Breast epithelium (tissue), 3 donors: ENCODE measurements at regions not wholly inside any gene's neighbourhood (a gene's known extent, or its start where the extent isn't known, plus 50 kb on each side); places are given as distances from the start of the nearest gene placed in this dataset.

ENCODE experiments used
- POLR2A ChIP-seq: fragments of 450-650 bp; IDR thresholded peaks from one replicate; pipeline ENCODE4 v1.6.1; 2016; ENCODE audit warnings: antibody characterized with exemption, mild to moderate bottlenecking, moderate library complexity
- TF ChIP-seq, protein P1 (sequence below), 3 donors: fragments of 450-650 bp; IDR thresholded peaks; one replicate each; pipeline ENCODE4 v1.5.1; 2016 to 2017; ENCODE audit warnings: antibody characterized with exemption in 3 of 3, mild to moderate bottlenecking in 3 of 3, moderate library complexity in 3 of 3

DNA sequence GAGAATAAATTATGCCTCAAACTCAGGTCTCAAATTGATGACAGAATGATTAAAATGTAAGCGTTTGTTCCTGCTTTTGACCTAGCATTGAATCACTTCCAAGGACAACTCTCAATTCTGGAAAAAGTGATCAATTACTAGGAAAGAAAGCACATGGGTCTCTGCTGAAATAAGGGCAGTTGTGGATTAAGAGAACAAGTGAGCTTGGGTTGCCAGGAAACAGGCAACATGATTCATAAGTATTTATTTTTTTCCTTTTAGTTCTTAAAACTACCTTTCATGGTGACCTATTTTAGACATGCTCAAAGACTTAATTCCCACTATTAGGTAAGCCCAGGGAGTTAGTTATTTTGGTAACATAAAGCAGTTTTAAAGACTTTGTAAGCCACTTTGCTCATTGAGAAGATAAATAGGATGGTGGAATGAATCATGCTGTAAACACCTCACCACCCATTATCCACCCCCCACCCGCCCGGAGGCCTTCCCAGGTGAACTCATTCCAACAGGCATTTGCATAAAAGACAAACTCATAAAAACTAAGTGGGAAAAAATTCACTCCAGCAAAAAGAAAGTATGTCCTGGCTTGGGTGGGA is 728.3 kb downstream of the SORCS1 start:
- TF ChIP-seq, protein P1, sequence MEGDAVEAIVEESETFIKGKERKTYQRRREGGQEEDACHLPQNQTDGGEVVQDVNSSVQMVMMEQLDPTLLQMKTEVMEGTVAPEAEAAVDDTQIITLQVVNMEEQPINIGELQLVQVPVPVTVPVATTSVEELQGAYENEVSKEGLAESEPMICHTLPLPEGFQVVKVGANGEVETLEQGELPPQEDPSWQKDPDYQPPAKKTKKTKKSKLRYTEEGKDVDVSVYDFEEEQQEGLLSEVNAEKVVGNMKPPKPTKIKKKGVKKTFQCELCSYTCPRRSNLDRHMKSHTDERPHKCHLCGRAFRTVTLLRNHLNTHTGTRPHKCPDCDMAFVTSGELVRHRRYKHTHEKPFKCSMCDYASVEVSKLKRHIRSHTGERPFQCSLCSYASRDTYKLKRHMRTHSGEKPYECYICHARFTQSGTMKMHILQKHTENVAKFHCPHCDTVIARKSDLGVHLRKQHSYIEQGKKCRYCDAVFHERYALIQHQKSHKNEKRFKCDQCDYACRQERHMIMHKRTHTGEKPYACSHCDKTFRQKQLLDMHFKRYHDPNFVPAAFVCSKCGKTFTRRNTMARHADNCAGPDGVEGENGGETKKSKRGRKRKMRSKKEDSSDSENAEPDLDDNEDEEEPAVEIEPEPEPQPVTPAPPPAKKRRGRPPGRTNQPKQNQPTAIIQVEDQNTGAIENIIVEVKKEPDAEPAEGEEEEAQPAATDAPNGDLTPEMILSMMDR (IDR thresholded peaks at IDR 0.05) = no peak
- no peak for TF ChIP-seq POLR2A
